HG02885 (cell line): ENCODE measurements at regions not wholly inside any gene's neighbourhood (a gene's known extent, or its start where the extent isn't known, plus 50 kb on each side); places are given as distances from the start of the nearest gene placed in this dataset.
"Not testable (repeated sequence)": the region's sequence is repeated elsewhere in the genome, so short reads cannot be mapped to it uniquely, and the experiment has no call there.

Experiments used
- ATAC-seq: cut with Tn5 transposase; IDR thresholded peaks from one replicate; pipeline ENCODE4 v1.9.1; 2021; ENCODE audit warnings: mild to moderate bottlenecking; ENCODE audit not compliant: unreplicated experiment, poor library complexity

DNA sequence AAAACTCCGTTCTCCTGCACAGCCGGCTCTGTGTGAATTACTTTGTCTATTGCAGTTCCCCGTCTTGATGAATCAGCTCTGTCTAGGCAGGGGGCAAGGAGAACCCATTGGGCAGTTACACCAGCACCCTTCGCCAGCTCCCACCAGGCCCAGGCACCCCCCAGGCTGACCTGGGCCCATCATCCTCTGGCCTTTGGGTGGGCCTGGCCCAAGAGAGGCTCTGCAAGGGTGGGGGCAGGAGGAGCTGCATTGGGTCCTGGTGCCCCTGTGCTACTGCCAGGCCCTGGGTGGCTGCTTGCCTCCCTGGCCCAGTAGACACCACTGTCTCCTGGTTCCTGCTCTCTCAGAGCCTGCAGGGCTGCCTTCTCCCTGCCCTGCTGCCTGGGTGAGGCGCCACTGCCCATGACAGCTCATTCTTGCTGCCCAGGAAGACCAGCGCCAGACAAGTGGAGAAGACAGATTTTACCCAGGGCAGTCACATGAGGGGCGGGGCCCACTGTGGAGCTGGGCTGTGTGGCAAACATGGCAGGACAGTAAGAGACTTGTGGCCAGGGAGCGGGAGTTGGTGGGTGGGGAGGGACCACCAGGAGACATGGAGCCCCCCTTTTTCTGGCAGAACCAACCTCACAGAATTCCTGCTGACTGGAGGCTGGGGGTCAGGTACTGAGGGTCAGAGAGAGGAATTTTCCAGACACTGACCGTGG lies 67.2 kb downstream of the MRPL36 start:
- no peak for ATAC-seq

DNA sequence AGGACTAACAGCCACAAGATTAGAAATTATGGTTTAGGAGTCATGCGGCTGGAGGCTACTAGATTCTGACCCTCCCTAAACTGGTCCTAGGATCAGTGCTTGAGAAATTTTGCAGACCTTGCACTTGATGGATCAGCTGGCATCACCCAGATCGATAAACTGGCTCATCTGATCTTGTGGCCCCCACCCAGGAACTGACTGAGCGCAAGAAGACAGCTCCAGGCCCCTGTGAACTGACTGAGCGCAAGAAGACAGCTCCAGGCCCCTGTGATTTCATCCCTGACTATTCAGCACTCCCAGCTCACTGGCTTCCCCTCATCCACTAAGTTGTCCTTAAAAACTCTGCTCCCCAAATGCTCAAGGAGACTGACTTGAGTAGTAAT lies 67.8 kb downstream of the MRPL36 start:
- not testable (repeated sequence) for ATAC-seq

DNA sequence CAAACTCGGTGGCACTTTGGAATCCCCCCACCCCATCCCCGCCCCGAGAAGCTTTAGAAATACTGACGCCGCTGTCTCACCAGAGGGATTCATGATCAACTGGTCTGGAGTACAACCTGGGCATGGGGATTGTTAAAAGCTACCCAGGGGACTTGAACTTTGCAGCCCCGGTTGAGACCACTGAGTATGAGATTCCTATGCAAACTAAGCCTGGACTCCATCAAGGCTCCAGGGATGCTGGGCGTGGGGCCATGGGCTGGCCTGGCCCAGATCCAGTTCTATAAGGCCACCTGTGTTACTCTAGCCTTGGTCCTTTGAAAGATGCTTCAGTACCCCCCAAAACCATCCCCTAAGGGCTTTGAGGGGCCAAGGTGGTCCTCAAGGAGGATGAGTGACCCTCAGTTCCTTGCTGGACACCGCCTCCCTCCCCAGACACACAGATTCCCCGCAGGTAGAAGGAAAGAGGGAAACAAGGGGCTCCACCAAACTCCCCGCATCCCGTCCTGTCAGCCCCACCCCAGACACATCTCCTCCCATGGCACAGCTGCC lies 68.5 kb downstream of the MRPL36 start:
- no peak for ATAC-seq

DNA sequence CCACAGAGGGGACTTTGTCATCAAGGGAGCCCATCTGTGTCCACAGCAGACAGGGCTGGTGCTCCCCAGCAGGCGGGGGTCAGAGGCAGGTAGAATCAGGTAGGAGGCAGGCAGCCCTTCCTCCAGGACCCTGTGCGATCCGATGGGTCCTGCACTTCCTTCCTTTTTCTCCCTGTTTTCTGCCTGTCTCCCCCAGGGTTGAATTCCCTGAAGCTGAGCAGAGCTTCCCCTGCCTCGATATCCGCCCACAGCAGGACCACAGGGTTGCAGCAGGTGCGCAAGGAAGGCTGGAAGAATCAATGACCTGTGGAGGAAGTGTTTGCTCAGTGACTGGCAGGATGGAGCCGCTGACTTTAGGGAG lies 69.2 kb downstream of the MRPL36 start:
- no peak for ATAC-seq

DNA sequence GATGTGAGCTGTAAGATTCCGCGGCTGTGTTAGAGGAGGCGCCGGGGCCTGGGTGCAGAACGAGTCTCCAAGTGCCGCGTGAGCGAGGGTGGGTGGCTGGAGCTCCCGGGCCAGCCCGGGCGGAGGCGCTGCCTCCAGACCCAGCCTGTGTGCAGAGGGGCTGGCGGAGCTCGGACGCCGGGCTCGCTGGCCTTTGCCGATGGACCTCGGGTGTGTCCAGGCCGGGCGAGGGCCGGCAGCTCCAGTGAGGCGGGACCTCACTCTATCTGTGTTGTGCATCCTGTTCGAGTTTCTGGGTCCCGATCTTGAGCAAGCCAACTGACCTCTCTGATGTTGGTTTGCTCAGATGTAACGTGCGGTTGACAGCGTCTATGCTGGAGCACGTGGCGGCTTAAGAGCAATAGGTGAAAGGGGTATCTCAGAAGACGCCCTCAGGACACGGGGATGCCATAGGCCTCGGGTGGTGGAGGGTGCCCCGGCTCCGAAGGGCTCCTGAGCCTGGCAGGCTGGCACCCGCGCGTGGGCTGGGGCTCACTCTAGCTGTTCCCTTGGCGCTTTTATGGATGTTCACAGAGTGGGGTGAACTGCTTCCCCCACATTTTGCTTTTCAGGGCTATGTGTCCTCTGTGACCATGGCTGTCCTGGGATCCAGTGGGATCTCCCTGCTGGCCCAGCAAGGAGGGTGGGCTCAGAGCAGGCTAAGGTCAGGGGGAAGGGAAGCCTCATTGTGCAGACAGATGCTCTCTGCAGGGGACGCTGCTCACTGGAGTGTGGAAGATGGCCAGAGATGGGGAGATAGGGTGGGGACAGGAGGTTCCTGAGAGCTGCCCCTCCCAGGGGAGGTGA lies 69.8 kb downstream of the MRPL36 start:
- no peak for ATAC-seq

DNA sequence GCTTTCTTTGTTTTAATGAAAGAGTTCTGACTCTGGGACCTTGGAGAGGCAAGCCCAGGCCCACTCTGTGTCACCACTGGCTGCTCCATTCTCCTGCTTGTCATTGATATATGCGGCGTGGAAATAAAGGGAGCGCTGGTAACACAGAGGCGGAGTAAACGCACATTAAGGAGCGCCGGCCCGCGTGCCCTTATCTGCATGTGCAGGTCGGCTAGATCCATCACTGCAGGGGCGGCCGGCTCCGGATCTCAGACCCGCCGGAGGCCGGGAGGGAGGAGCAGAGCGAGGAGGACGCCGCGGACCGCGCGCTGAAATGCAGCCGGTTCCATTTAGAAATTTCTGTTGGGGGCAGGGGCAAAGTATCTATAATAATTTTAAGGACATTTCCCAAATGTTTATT lies 70.8 kb downstream of the MRPL36 start:
- ATAC-seq, result no peak

DNA sequence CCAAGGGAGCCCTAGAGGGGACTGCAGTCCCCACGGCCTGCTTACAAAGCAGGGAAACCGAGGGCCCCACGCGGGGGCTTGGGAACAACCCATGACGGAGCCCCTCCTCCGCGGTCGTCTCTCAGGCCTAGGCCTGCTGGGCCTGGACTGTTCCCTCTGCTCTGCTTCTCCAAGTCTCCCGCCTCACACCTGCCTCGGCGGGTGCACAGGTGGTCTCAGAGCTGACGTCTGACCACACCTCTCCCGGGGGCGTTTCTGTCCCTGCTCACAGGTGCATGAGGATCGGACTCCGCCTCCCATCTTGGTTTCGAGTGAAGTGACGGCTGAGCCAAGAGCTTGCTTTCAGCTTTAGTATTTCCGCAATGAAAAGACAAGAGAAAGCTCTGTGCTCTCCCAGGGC lies 72.1 kb downstream of the MRPL36 start:
- ATAC-seq, result no peak

DNA sequence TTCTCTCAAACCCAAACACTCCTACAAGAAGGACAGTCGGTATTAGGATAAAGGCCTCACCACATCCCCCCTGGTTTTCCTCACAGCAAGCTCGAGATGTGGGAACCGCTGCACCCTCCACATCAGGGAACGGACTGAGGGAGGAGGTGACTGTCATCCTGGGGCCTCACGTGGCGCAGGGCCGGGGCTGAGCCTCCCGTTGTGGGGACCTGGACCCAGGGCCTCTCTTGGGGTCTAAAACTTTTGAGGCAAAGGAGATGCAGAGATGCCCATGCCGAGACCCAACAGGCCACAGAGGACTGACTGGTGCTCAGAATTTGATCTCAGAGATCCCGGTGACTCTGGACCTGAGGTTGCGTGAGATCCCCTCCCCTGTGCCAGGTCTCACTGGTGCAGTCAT lies 72.7 kb downstream of the MRPL36 start:
- ATAC-seq, result no peak

DNA sequence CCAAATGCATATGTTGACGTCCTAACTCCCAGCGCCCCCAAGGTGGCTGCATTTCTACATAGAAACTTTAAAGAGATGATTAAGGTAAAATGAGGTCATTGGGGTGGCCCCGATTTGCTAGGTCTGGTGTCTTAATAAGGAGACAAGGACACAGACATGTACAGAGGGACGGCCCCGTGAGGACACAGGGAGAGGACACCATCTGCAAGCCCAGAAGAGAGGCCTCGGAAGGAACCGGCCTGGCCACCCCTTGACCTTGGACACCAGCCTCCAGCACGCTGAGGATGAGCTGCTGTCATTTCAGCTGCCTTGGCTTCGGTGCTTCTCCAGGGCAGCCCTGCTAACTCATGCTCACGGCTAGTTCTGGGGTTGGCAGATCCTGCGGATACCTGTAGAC lies 73.2 kb downstream of the MRPL36 start:
- no peak for ATAC-seq

DNA sequence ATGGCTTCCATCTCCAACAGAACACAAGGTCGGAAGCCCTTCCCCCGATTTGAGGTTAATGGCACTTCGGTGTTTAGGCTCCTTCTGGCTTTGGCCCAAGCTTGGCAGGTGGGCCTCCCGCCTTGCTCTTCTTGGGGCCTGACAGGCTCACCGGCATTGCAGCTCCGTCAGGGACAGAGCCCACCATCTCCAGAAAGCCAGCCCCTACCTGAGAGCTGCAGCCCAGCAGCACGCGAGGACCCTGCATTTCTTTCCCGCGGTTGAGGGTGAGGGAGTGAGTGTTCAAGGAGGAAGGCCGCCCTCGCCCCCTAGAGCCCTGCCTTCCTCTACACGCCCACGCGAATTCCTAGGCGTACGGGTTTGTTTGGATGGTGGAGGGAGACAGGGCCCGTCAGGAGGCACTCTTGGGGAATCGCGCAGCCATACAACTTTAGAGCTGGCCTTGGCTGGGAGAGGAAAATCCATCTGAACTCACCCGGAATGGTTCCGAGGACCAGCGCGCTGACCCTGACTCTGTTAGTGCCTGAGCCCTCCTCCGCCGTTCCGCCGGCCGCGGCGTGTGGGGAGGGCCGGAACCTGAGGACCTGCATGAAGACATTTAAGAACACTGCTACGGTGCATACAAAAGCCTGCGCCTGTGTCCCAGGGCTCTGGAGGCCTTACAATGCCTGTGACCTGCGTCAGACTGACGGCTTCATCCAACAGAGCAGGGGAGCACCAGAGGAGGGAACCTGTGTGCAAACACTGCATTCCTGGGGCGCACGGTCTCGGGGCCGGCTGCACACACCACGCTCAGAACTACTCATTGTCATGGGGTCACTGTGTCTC lies 73.8 kb downstream of the MRPL36 start:
- no peak for ATAC-seq

DNA sequence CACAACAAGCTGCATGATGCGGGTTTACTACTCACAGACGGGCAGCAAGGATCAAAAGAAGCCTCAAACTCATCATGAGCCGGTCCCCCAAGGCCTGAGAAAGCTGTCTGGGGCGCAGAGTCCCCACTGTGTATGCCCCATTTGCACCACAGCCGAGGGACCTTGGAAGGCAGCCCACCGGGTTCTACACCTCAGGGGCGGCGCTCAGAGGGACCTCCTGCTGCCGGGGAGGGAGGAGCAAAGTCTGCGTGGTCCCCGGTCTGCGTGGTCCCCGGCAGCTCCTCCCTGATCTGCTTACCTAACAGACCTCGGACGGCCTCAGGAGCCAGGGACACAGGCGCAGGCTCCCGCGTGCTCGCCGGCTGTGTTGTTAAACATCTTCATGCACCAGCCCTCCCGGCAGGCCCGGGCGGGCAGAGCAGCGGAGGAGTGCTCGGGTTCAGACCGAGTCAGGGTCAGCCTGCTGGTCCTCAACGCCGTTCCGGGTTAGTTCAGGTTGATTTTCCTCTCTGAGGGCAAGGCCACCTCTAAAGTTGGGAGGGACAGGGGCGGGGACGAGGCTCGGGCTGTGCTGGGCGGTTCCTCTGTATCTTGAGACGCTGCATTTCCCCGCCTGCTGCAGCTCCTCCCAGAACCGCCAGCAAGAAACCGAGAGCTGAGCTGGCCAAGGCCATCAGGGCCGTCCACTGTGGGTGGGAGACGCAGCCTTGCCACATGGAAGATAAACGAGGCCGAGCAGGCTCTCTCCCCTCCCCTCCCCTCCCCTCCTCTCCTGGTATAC lies 74.6 kb downstream of the MRPL36 start:
- ATAC-seq, result no peak

DNA sequence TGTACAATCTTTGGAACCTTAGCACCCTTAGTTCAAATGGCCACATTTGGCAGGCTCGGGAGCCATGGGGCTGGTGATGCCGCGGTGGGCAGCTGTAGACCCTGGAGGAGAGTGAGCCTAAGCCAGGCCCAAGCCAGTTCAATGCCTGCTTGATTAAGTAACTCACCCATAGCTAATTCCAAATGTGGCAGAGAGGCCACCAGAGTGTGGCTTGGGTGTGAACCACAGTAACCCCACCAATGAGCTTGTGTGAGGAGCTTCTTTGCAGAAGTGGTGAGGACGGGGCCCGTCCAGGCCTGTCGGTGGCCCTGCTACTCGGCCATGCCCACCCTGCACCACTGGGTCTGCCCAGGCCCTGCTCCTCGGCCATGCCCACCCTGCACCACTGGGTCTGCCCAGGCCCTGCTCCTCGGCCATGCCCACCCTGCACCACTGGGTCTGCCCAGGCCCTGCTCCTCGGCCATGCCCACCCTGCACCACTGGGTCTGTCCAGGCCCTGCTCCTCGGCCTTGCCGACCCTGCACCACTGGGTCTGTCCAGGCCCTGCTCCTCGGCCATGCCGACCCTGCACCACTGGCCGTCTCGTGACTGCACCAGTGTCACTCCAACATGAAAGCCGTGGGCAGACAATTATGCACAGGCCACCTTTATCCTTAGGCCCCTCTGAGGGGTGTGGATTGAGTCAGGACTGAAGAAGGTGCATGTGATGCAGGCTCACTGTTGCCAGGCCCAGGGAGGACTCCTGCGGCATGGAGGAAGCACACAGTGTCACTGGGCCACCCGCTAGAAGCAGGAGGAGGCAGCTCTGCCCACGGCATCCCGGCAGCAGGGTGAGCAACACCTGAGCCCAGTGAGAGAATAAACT lies 75.4 kb downstream of the MRPL36 start:
- ATAC-seq, result no peak

DNA sequence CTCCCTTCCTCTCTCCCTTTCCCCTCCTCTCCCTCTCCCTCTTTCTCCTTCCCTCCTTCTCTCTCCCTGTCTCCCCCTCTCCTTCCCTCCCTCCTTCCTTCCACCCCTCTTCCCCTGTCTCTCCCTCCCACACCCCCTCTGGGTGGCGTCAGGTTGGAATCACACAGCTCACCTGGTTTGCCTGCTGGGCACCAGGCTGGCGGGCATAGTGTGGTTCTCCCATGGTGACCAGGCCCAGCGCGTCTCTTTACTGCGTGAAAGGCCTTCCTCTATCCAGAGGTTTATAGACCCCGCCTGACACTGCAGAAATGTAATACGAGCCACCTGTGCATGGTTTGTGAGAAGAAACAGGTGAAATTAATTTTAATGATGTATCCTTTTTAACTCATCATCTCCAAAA lies 76.2 kb downstream of the MRPL36 start:
- ATAC-seq, result no peak

DNA sequence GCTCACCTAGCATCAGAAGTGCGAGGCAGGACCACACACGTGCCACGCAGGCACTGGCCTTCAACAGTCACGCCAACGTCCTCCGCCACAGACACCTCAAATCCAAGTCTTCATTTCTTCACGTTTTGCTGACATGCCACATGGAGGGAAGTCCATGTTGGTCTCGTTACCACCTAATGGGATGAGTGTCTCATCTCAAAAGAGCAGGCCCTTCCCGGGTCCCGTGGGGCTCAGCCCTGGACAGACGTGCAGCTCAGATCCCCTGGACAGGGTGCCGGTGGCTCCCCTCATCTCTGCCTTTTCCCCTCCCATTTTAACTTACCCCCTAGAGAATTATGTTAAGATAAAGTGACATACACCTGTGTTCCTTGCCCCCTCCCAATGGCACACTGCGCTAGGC lies 76.8 kb downstream of the MRPL36 start:
- no peak for ATAC-seq

DNA sequence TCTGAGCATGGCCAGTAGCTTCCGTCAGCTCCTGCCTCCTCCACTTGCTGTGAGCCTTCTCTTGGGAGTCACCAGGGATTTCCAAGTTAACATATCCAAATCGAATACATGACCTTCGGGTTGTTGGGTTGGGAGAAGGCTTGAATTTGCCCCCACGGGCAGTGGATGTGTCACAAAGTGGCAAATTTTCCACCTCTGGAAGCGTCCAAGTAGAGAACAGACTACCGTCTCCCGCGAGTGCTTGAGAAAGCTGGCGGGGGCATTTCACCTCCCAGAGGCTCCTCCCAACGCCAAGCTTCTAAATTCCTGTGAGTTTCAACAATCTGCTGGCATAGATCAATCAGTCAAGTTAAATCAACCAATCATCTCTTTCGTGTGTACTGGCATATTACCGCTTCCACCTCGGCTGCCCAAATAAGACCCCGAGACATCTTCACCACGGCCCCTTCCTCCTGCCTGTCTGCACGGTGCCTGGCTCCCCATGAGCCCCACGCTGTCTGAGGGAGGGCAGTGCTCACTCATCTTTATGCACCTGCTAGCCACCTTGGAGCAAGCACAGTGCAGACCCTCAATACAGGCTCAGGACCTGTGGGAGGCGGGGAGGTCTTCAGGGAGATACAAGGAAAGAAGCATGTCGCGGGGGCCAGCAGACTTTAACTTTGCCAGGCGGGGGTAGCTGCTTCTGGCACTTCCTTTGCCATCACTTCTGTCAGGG lies 79.1 kb downstream of the MRPL36 start:
- no peak for ATAC-seq

DNA sequence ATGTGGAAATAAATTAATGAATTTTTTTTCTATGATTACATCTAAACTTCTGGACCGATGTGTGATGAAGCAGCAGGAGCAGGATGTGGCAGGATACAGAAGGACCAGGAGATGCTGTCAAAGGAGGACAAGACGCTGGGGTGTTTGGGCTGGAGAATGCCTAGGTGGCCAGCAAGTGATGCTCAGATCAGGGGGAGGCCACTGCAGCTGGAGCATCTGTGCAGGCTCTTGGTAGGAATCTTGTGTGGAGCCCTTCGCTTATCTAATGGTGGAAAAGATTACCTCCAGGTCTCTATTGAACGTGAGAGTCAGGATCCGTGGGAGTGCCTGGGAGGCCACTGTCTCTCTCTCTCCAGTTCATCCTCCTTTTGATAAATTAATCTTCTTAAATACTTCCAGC lies 79.8 kb downstream of the MRPL36 start:
- no peak for ATAC-seq

DNA sequence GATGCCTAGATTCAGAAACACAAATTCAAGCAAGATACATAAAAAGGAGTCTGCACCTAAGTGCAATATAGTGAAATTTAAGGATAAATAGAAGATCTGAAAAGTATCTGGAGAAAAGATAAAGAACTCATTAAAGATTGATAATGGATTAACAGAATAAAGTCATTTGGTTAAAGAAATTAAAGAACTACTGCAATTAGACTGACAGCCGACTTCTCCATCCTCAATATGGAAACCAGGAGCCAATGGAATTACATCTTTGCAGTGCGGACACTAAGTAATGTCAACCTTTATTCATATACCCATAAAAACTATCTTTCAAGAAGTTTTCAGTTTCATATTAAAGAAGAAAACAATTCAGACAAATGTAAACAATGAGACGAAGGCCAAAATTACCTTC lies 81.0 kb downstream of the MRPL36 start:
- ATAC-seq, result no peak

DNA sequence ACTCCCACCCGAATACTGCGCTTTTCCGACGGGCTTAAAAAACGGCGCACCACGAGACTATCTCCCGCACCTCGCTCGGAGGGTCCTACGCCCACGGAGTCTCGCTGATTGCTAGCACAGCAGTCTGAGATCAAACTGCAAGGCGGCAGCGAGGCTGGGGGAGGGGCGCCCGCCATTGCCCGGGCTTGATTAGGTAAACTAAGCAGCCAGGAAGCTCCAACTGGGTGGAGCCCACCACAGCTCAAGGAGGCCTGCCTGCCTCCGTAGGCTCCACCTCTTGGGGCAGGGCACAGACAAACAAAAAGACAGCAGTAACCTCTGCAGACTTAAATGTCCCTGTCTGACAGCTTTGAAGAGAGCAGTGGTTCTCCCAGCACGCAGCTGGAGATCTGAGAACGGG lies 89.5 kb downstream of the MRPL36 start:
- ATAC-seq, result not testable (repeated sequence)
